ENCODE measurements at regions not wholly inside any gene's neighbourhood (a gene's known extent, or its start where the extent isn't known, plus 50 kb on each side); places are given as distances from the start of the nearest gene placed in this dataset.
A peak's percentile ranks its signal among the peaks of the same experiment; 100 is the strongest.

DNA sequence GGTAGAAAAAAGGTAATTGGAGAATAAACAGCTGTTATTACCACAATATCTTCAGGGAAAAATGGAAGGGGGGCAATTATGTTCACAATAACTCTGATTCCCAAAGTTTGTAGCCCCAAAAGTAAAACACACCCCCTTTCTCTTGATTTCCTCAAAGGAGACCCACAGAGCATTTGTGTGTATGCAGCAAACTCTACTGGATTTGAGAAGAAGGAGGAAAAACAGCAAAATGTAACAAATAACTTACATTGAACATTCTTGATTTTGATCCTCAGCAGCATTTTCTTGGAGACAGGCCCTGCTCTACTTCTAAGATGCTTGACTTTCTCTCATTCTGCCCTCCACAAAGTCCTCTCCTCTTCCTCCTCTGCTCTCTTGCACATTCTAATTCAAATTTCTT lies 420.8 kb upstream of the EDIL3 start:
- no peak overlapping the region for H2BK20ac ChIP-seq (ENCODE audit: low read length)
- peak overlapping the region; percentile 78; the same call in 1 of the 2 replicates for H2AFZ ChIP-seq (ENCODE audit: low read length)
- H3K4ac ChIP-seq (replicated peaks; ENCODE audit: insufficient read length, low read depth, low read length): no peak overlapping the region
- ChIA-PET CTCF (ENCODE audit: partially characterized antibody) (no interaction called here), POLR2A (ENCODE audit: partially characterized antibody) (no interaction called here)
- H3K27ac ChIP-seq (ENCODE audit: low read depth, low read length): no peak overlapping the region
- no peaks in the 10 kb centered on the region for H3K9me3 ChIP-seq (ENCODE audit: insufficient read depth in 2 of 2, low read depth in 1 of 2, low read length in 1 of 2)
- no peaks in the 10 kb centered on the region for H4K20me1 ChIP-seq (replicated peaks in 1 of 2; ENCODE audit: control insufficient read depth in 1 of 2, insufficient read depth in 2 of 2, low read length in 2 of 2)
- H3K79me1 ChIP-seq (ENCODE audit: low read depth, low read length): no peaks in the 10 kb centered on the region
- H3K36me3 ChIP-seq (ENCODE audit: control insufficient read depth in 2 of 4, insufficient read depth in 4 of 4, low read length in 3 of 4): no peaks in the 10 kb centered on the region
- no peak overlapping the region for H4K91ac ChIP-seq (replicated peaks; ENCODE audit: insufficient read length, low read length)
- H2BK12ac ChIP-seq (ENCODE audit: low read depth, low read length): no peak overlapping the region
- no peaks in the 10 kb centered on the region for H3K27me3 ChIP-seq (replicated peaks in 1 of 4; ENCODE audit: control insufficient read depth in 3 of 4, extremely low read depth in 1 of 4, insufficient read depth in 3 of 4, low read length in 3 of 4)
- no peak overlapping the region for H3K4me2 ChIP-seq (ENCODE audit: insufficient read depth in 1 of 2, low read depth in 2 of 2, low read length in 2 of 2)
- H3K4me1 ChIP-seq (replicated peaks in 1 of 4; ENCODE audit: control insufficient read depth in 3 of 4, insufficient read depth in 4 of 4, low read length in 3 of 4): no peaks in the 10 kb centered on the region
- no peak overlapping the region for H3K18ac ChIP-seq (ENCODE audit: extremely low read depth, low read length)
- DNase-seq (ENCODE audit: low read depth in 1 of 2, low spot score in 2 of 2) (no peak), FAIRE-seq (no peak)
- H4K5ac ChIP-seq (ENCODE audit: insufficient read length, low read depth, low read length): no peak overlapping the region
- no peaks in the 10 kb centered on the region for H3K23me2 ChIP-seq (ENCODE audit: low read depth, low read length)
- H2AK5ac ChIP-seq (ENCODE audit: low read depth, low read length): no peak overlapping the region
- H2BK15ac ChIP-seq (ENCODE audit: low read length): no peak overlapping the region
- H3K56ac ChIP-seq (replicated peaks; ENCODE audit: insufficient read length, low read depth, low read length): no peak overlapping the region
- H2BK120ac ChIP-seq (replicated peaks; ENCODE audit: low read depth, low read length): no peak overlapping the region
- no peak overlapping the region for H3K4me3 ChIP-seq (ENCODE audit: extremely low read depth in 1 of 4, insufficient read depth in 2 of 4, low read depth in 3 of 4, low read length in 4 of 4)
- H3K9ac ChIP-seq (replicated peaks in 1 of 4; ENCODE audit: extremely low read depth in 1 of 4, low read depth in 3 of 4, low read length in 3 of 4): no peak overlapping the region
- no peak overlapping the region for H3K23ac ChIP-seq (ENCODE audit: insufficient read length)
- H3K14ac ChIP-seq (ENCODE audit: insufficient read length): no peak overlapping the region
- H3K79me2 ChIP-seq (ENCODE audit: control insufficient read depth in 1 of 2, insufficient read depth in 2 of 2, low read length in 2 of 2): no peaks in the 10 kb centered on the region
- no peak overlapping the region for H4K8ac ChIP-seq (ENCODE audit: extremely low read depth, insufficient read depth, low read length)
- no peak overlapping the region for H2BK5ac ChIP-seq (ENCODE audit: low read depth, low read length)
- TF ChIP-seq, protein P1, sequence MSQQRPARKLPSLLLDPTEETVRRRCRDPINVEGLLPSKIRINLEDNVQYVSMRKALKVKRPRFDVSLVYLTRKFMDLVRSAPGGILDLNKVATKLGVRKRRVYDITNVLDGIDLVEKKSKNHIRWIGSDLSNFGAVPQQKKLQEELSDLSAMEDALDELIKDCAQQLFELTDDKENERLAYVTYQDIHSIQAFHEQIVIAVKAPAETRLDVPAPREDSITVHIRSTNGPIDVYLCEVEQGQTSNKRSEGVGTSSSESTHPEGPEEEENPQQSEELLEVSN (IDR thresholded peaks at IDR 0.05): no peak
- no peak for TF ChIP-seq MAFK (IDR thresholded peaks at IDR 0.05; ENCODE audit: low read depth, low read length)
- TF ChIP-seq TAF1 (IDR thresholded peaks at IDR 0.05; ENCODE audit: low read depth, low read length): no peak
- TF ChIP-seq JUND (IDR thresholded peaks at IDR 0.05; ENCODE audit: low read length): no peak
- TF ChIP-seq, protein P2, sequence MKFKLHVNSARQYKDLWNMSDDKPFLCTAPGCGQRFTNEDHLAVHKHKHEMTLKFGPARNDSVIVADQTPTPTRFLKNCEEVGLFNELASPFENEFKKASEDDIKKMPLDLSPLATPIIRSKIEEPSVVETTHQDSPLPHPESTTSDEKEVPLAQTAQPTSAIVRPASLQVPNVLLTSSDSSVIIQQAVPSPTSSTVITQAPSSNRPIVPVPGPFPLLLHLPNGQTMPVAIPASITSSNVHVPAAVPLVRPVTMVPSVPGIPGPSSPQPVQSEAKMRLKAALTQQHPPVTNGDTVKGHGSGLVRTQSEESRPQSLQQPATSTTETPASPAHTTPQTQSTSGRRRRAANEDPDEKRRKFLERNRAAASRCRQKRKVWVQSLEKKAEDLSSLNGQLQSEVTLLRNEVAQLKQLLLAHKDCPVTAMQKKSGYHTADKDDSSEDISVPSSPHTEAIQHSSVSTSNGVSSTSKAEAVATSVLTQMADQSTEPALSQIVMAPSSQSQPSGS (IDR thresholded peaks at IDR 0.05; ENCODE audit: low read length): no peak
- TF ChIP-seq KDM1A (IDR thresholded peaks at IDR 0.05; ENCODE audit: borderline replicate concordance, low read length): no peak
- TF ChIP-seq SP4 (IDR thresholded peaks at IDR 0.05; ENCODE audit: low read length): no peak
- TF ChIP-seq TEAD4 (IDR thresholded peaks at IDR 0.05; ENCODE audit: low read depth, low read length): no peak
- TF ChIP-seq RBBP5 (IDR thresholded peaks at IDR 0.05; ENCODE audit: borderline replicate concordance, low read depth, low read length): no peak
- no peak for TF ChIP-seq TCF12 (IDR thresholded peaks at IDR 0.05; ENCODE audit: low read depth, low read length)
- TF ChIP-seq POU5F1 (IDR thresholded peaks at IDR 0.05; ENCODE audit: low read depth, low read length): no peak
- TF ChIP-seq POLR2A (IDR thresholded peaks at IDR 0.05; ENCODE audit: control extremely low read depth in 1 of 2, low read depth in 2 of 2, low read length in 2 of 2): no peak
- no peak for TF ChIP-seq SIX5 (IDR thresholded peaks at IDR 0.05; ENCODE audit: low read depth, low read length)
- TF ChIP-seq KDM5A (IDR thresholded peaks at IDR 0.05; ENCODE audit: low read length): no peak
- TF ChIP-seq EZH2 (IDR thresholded peaks at IDR 0.05; ENCODE audit: low read depth, low read length, severe bottlenecking): no peak
- no peak for TF ChIP-seq SP2 (IDR thresholded peaks at IDR 0.05; ENCODE audit: low read length)

All from H1 (cell line).